ENCODE measurements at regions not wholly inside any gene's neighbourhood (a gene's known extent, or its start where the extent isn't known, plus 50 kb on each side); places are given as distances from the start of the nearest gene placed in this dataset.

GRCh38 chr9:115944166-115944948 lies 209.2 kb upstream of the PAPPA start:
- no peak overlapping the region for H3K4me3 ChIP-seq
- TF ChIP-seq POLR2A (IDR thresholded peaks at IDR 0.05) = no peak
- TF ChIP-seq, protein P1, sequence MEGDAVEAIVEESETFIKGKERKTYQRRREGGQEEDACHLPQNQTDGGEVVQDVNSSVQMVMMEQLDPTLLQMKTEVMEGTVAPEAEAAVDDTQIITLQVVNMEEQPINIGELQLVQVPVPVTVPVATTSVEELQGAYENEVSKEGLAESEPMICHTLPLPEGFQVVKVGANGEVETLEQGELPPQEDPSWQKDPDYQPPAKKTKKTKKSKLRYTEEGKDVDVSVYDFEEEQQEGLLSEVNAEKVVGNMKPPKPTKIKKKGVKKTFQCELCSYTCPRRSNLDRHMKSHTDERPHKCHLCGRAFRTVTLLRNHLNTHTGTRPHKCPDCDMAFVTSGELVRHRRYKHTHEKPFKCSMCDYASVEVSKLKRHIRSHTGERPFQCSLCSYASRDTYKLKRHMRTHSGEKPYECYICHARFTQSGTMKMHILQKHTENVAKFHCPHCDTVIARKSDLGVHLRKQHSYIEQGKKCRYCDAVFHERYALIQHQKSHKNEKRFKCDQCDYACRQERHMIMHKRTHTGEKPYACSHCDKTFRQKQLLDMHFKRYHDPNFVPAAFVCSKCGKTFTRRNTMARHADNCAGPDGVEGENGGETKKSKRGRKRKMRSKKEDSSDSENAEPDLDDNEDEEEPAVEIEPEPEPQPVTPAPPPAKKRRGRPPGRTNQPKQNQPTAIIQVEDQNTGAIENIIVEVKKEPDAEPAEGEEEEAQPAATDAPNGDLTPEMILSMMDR (IDR thresholded peaks at IDR 0.05) = no peak
- H3K9me3 ChIP-seq = no peaks in the 10 kb centered on the region
- no peaks in the 10 kb centered on the region for H3K27me3 ChIP-seq
- peak overlapping the region; percentile 47 to 69 for H3K27ac ChIP-seq
- H3K4me1 ChIP-seq = peaks cover 4 to 6% of the 10 kb centered on the region in 2 donors
- intact Hi-C loops (cut with DNase I; ENCODE audit: low total_unique reads) = no loop called here
- peak; percentile 83 to 88 for DNase-seq
- no peaks in the 10 kb centered on the region for H3K36me3 ChIP-seq

DNA sequence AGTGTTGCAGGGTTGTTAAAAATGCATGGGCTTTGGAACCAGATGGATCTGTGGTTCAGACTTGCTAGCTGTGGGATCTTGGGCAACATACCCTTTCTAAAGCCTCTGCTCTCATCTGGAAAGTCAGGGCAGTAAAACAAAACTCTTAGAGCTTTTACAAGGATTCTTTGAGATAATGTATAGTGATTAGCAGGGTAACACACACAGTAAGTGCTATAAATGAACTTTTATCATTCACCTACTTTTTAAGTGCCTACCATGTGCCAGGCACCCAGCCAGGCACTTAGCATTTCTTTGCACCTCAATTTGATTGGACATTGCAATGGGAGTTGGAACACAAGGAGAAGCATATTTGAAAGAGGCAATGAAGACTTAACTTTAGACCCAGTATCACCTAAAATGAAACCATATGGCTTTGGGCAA lies 208.6 kb upstream of the PAPPA start:
- H3K4me1 ChIP-seq = peaks cover 4 to 6% of the 10 kb centered on the region in 2 donors
- no peaks in the 10 kb centered on the region for H3K36me3 ChIP-seq
- H3K4me3 ChIP-seq = no peak overlapping the region
- H3K27me3 ChIP-seq = no peaks in the 10 kb centered on the region
- intact Hi-C loops (cut with DNase I; ENCODE audit: low total_unique reads) = no loop called here
- no peaks in the 10 kb centered on the region for H3K9me3 ChIP-seq
- peak overlapping the region; percentile 47 to 69 for H3K27ac ChIP-seq
- TF ChIP-seq POLR2A (IDR thresholded peaks at IDR 0.05) = no peak
- TF ChIP-seq, protein P1 (IDR thresholded peaks at IDR 0.05) = no peak
- no peak for DNase-seq

- intact Hi-C loops (cut with DNase I; ENCODE audit: low total_unique reads) = no loop called here
- no peaks in the 10 kb centered on the region for H3K9me3 ChIP-seq
- no peaks in the 10 kb centered on the region for H3K36me3 ChIP-seq
- H3K4me1 ChIP-seq = peaks cover 4 to 6% of the 10 kb centered on the region in 2 donors
- H3K27ac ChIP-seq = no peak overlapping the region
- no peak for DNase-seq
- TF ChIP-seq POLR2A (IDR thresholded peaks at IDR 0.05) = no peak
- TF ChIP-seq, protein P1 (IDR thresholded peaks at IDR 0.05) = no peak
- no peak overlapping the region for H3K4me3 ChIP-seq
- H3K27me3 ChIP-seq = no peaks in the 10 kb centered on the region
Observed at GRCh38 chr9:115946530-115946929, 207.1 kb upstream of the PAPPA start.

- intact Hi-C loops (cut with DNase I; ENCODE audit: low total_unique reads) = no loop called here
- no peak overlapping the region for H3K4me3 ChIP-seq
- DNase-seq = no peak
Observed at GRCh38 chr9:115951977-115952376, 201.6 kb upstream of the PAPPA start.

More at GRCh38 chr9:115951977-115952376, 201.6 kb upstream of the PAPPA start:
- Histone ChIP-seq H3K36me3 (no peaks in the 10 kb centered on the region), H3K27me3 (no peaks in the 10 kb centered on the region), H3K27ac (no peak overlapping the region), H3K4me1 (no peaks in the 10 kb centered on the region), H3K9me3 (no peaks in the 10 kb centered on the region)
- TF ChIP-seq, protein P1 (IDR thresholded peaks at IDR 0.05) = no peak
- TF ChIP-seq POLR2A (IDR thresholded peaks at IDR 0.05) = no peak
